CD4-positive, alpha-beta T cell (primary cell): ENCODE measurements at regions not wholly inside any gene's neighbourhood (a gene's known extent, or its start where the extent isn't known, plus 50 kb on each side); places are given as distances from the start of the nearest gene placed in this dataset.

ENCODE experiments used
- ATAC-seq: fragments of 200-7000 bp; cut with Tn5 transposase; one replicate; pipeline ENCODE4 v1.10.0; 2022; ENCODE audit warnings: mild to moderate bottlenecking; ENCODE audit not compliant: poor library complexity
- CTCF ChIA-PET: fragments of 350-600 bp; sonication (Branson Sonifier 250); formaldehyde crosslinking; loops from one replicate; lab custom pipeline; 2021; ENCODE audit warnings: antibody characterized with exemption, inconsistent platforms; lab: Charles Lee
- POLR2A ChIA-PET: fragments of 350-600 bp; sonication (Branson Sonifier 250); formaldehyde crosslinking; loops from one replicate; lab custom pipeline; 2021; ENCODE audit warnings: antibody characterized with exemption, inconsistent platforms; lab: Charles Lee
- DNase-seq, 14 experiments: peaks; one replicate each; pipeline ENCODE4 v3.0.0-alpha.2; 2013 to 2020; ENCODE audit warnings: mixed read lengths in 2 of 14
- H3K27ac ChIP-seq, 2 donors: one replicate each; pipeline versions ENCODE4 v1.5.1 to v1.7.0; 2013; ENCODE audit warnings: low read length in 2 of 2, low read depth in 1 of 2, mild to moderate bottlenecking in 1 of 2
- H3K27me3 ChIP-seq, 2 experiments: 1 replicate in 1 of 2; 2 replicates in 1 of 2; pipeline versions ENCODE4 v1.6.1 to v1.7.0; 2013; ENCODE audit warnings: low read length in 2 of 2, control low read depth in 1 of 2, mild to moderate bottlenecking in 1 of 2, moderate library complexity in 1 of 2; ENCODE audit not compliant: insufficient read depth in 2 of 2, control insufficient read depth in 1 of 2
- H3K36me3 ChIP-seq: one replicate; pipeline ENCODE4 v1.6.1; 2013; ENCODE audit warnings: low read length, control low read depth; ENCODE audit not compliant: insufficient read depth
- H3K4me1 ChIP-seq: one replicate; pipeline ENCODE4 v1.6.1; 2013; ENCODE audit warnings: low read length, control low read depth; ENCODE audit not compliant: insufficient read depth
- H3K4me3 ChIP-seq: one replicate; pipeline ENCODE4 v1.5.1; 2013; ENCODE audit warnings: mild to moderate bottlenecking, low read length, moderate library complexity
- H3K9me3 ChIP-seq, 2 experiments: 1 replicate in 1 of 2; 2 replicates in 1 of 2; pipeline versions ENCODE4 v1.6.1 to v1.7.0; 2013; ENCODE audit warnings: low read length in 2 of 2, mild to moderate bottlenecking in 2 of 2, control low read depth in 1 of 2, moderate library complexity in 1 of 2; ENCODE audit not compliant: control insufficient read depth in 1 of 2, insufficient read depth in 1 of 2
- H3K27ac Mint-ChIP-seq: one replicate; pipeline ENCODE4 v1.8.0; 2020; ENCODE audit warnings: mixed read lengths
- H3K27me3 Mint-ChIP-seq: one replicate; pipeline ENCODE4 v1.8.0; 2021; ENCODE audit warnings: mixed read lengths
- H3K36me3 Mint-ChIP-seq: one replicate; pipeline ENCODE4 v1.8.0; 2021; ENCODE audit warnings: low read depth, mixed read lengths
- H3K4me1 Mint-ChIP-seq: one replicate; pipeline ENCODE4 v1.8.0; 2021; ENCODE audit warnings: low read depth, mixed read lengths
- H3K4me3 Mint-ChIP-seq: one replicate; pipeline ENCODE4 v1.8.0; 2020; ENCODE audit warnings: mild to moderate bottlenecking, mixed read lengths
- H3K9me3 Mint-ChIP-seq: one replicate; pipeline ENCODE4 v1.8.0; 2020; ENCODE audit warnings: mixed read lengths
- intact Hi-C, 2 experiments: fragments of 100-400 bp; cut with DNase I in 1 of 2; cut with micrococcal nuclease in 1 of 2; formaldehyde crosslinking; loops; one replicate each; pipeline versions ENCODE4 v1.15.1 to v1.9.0; 2023 to 2025; cut with DNase I, micrococcal nuclease
- TF ChIP-seq, protein P1 (sequence below): fragments of 200-600 bp; IDR thresholded peaks from one replicate; pipeline ENCODE4 v1.8.0; 2022; ENCODE audit warnings: antibody characterized with exemption, mild to moderate bottlenecking

- peaks cover 2% of the 10 kb centered on the region for H3K9me3 Mint-ChIP-seq
- no peak overlapping the region for H3K27ac Mint-ChIP-seq
- Histone ChIP-seq H3K27me3 (no peaks in the 10 kb centered on the region), H3K4me1 (no peaks in the 10 kb centered on the region), H3K9me3 (no peaks in the 10 kb centered on the region), H3K4me3 (no peak overlapping the region), H3K27ac (no peak overlapping the region), H3K36me3 (no peaks in the 10 kb centered on the region)
- TF ChIP-seq, protein P1, sequence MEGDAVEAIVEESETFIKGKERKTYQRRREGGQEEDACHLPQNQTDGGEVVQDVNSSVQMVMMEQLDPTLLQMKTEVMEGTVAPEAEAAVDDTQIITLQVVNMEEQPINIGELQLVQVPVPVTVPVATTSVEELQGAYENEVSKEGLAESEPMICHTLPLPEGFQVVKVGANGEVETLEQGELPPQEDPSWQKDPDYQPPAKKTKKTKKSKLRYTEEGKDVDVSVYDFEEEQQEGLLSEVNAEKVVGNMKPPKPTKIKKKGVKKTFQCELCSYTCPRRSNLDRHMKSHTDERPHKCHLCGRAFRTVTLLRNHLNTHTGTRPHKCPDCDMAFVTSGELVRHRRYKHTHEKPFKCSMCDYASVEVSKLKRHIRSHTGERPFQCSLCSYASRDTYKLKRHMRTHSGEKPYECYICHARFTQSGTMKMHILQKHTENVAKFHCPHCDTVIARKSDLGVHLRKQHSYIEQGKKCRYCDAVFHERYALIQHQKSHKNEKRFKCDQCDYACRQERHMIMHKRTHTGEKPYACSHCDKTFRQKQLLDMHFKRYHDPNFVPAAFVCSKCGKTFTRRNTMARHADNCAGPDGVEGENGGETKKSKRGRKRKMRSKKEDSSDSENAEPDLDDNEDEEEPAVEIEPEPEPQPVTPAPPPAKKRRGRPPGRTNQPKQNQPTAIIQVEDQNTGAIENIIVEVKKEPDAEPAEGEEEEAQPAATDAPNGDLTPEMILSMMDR, result no peak
- POLR2A ChIA-PET, result no interaction called here
- ATAC-seq (no peak), DNase-seq (no peak)
- no peaks in the 10 kb centered on the region for H3K36me3 Mint-ChIP-seq
- H3K4me3 Mint-ChIP-seq, result no peak overlapping the region
- no peaks in the 10 kb centered on the region for H3K27me3 Mint-ChIP-seq
- intact Hi-C loops, result no loop called here
- CTCF ChIA-PET, result no interaction called here
- no peaks in the 10 kb centered on the region for H3K4me1 Mint-ChIP-seq
These were observed 188.9 kb upstream of the MALRD1 start for GRCh38 chr10:18859659-18860058.

DNA sequence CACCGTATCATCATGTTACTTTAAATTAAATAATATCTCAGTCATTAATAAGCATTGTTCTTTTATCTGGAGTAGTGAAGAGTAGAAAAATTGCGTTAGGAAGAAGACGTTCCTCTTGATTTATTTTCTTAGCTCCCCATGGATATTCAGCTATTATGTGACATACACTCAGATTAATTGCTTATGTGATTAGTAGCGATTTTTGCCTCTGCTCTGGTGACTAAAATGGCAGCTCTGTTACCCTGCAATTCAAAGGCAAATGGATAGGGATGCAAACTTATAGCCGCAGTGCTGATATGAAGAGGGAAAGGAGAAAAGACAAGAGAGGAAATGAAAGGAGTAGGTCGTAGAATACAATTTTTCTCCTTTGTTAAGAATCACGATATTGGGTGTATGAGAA is 188.4 kb upstream of the MALRD1 start:
- Mint-ChIP-seq H3K36me3 (no peaks in the 10 kb centered on the region), H3K27ac (no peak overlapping the region), H3K4me1 (no peaks in the 10 kb centered on the region), H3K27me3 (no peaks in the 10 kb centered on the region), H3K9me3 (peaks cover 4% of the 10 kb centered on the region), H3K4me3 (no peak overlapping the region)
- no peak overlapping the region for H3K4me3 ChIP-seq
- TF ChIP-seq, protein P1, result no peak
- intact Hi-C loops, result no loop called here
- ATAC-seq (no peak), DNase-seq (no peak)
- ChIA-PET POLR2A (no interaction called here), CTCF (no interaction called here)
- H3K9me3 ChIP-seq, result no peaks in the 10 kb centered on the region
- no peak overlapping the region for H3K27ac ChIP-seq
- H3K27me3 ChIP-seq, result no peaks in the 10 kb centered on the region
- H3K36me3 ChIP-seq, result no peaks in the 10 kb centered on the region
- H3K4me1 ChIP-seq, result no peaks in the 10 kb centered on the region

- CTCF ChIA-PET, result no interaction called here
- H3K27ac Mint-ChIP-seq, result no peak overlapping the region
- intact Hi-C loops, result no loop called here
- TF ChIP-seq, protein P1, result no peak
- H3K4me3 Mint-ChIP-seq, result no peak overlapping the region
- H3K36me3 ChIP-seq, result no peaks in the 10 kb centered on the region
- H3K9me3 Mint-ChIP-seq, result peaks cover 6% of the 10 kb centered on the region
- POLR2A ChIA-PET, result no interaction called here
- DNase-seq (no peak), ATAC-seq (no peak)
- no peak overlapping the region for H3K27ac ChIP-seq
- no peaks in the 10 kb centered on the region for H3K9me3 ChIP-seq
- no peaks in the 10 kb centered on the region for H3K4me1 ChIP-seq
- no peaks in the 10 kb centered on the region for H3K36me3 Mint-ChIP-seq
- H3K4me1 Mint-ChIP-seq, result no peaks in the 10 kb centered on the region
- no peak overlapping the region for H3K4me3 ChIP-seq
- H3K27me3 Mint-ChIP-seq, result no peaks in the 10 kb centered on the region
- H3K27me3 ChIP-seq, result no peaks in the 10 kb centered on the region
These were observed 187.9 kb upstream of the MALRD1 start for GRCh38 chr10:18860631-18861240.
